IMR-90 (cell line): ENCODE measurements at regions not wholly inside any gene's neighbourhood (a gene's known extent, or its start where the extent isn't known, plus 50 kb on each side); places are given as distances from the start of the nearest gene placed in this dataset.

Experiments
- ATAC-seq: fragments of 200-7000 bp; cut with Tn5 transposase; 2 replicates; pipeline ENCODE4 v1.9.1; 2020; ENCODE audit warnings: low read depth, mild to moderate bottlenecking, moderate library complexity
- BruUV-seq: library from RNA; stranded (reverse); fragments of 400-500 nt; replicated peaks from 2 replicates; lab custom pipeline; 2021; lab: Mats Ljungman, UMichigan
- CTCF ChIA-PET: fragments of 300-600 bp; formaldehyde crosslinking; extraction: SDS; loops from one replicate; lab custom pipeline; 2021; ENCODE audit warnings: antibody characterized with exemption; lab: Yijun Ruan, JAX
- POLR2A ChIA-PET: fragments of 300-600 bp; sonication (Branson Sonifier 250); formaldehyde crosslinking; loops from one replicate; lab custom pipeline; 2022; ENCODE audit warnings: antibody characterized with exemption; ENCODE audit not compliant: unreplicated experiment; lab: Charles Lee
- DNase-seq: peaks from one replicate; pipeline ENCODE4 v3.0.0; 2013
- H2AFZ ChIP-seq: replicated peaks from 2 replicates; pipeline ENCODE3; 2013; ENCODE audit warnings: low read length, mild to moderate bottlenecking; ENCODE audit not compliant: poor library complexity
- H2AK5ac ChIP-seq: 2 replicates; pipeline ENCODE4 v1.6.1; 2013; ENCODE audit warnings: low read depth, low read length, inconsistent platforms
- H2AK9ac ChIP-seq: replicated peaks from 2 replicates; pipeline ENCODE3; 2013; ENCODE audit warnings: mild to moderate bottlenecking, low read depth, low read length, moderate library complexity; ENCODE audit not compliant: poor library complexity
- H2BK120ac ChIP-seq: 2 replicates; pipeline ENCODE4 v1.6.1; 2013; ENCODE audit warnings: low read depth, low read length, inconsistent platforms
- H2BK15ac ChIP-seq: 3 replicates; pipeline ENCODE4 v1.6.1; 2013; ENCODE audit warnings: low read depth, low read length, inconsistent platforms
- H2BK20ac ChIP-seq: 2 replicates; pipeline ENCODE4 v1.6.1; 2013; ENCODE audit warnings: low read depth, mild to moderate bottlenecking, inconsistent platforms, low read length, moderate library complexity
- H2BK5ac ChIP-seq: 2 replicates; pipeline ENCODE4 v1.6.1; 2013; ENCODE audit warnings: mild to moderate bottlenecking, low read depth, low read length, inconsistent platforms; ENCODE audit not compliant: poor library complexity, severe bottlenecking
- H3K14ac ChIP-seq: replicated peaks from 2 replicates; pipeline ENCODE4 v1.6.1; 2013; ENCODE audit warnings: low read depth, low read length, inconsistent platforms
- H3K18ac ChIP-seq: 2 replicates; pipeline ENCODE4 v1.6.1; 2013; ENCODE audit warnings: low read depth, low read length, control low read depth
- H3K23ac ChIP-seq: 2 replicates; pipeline ENCODE4 v1.6.1; 2013; ENCODE audit warnings: low read depth, low read length, inconsistent platforms
- H3K27ac ChIP-seq: 2 replicates; pipeline ENCODE4 v1.5.1; 2013; ENCODE audit warnings: mild to moderate bottlenecking, control low read depth, low read length; ENCODE audit not compliant: insufficient read depth
- H3K27me3 ChIP-seq: 2 replicates; pipeline ENCODE4 v1.6.1; 2013; ENCODE audit warnings: low read length; ENCODE audit not compliant: control insufficient read depth, insufficient read depth
- H3K36me3 ChIP-seq: 2 replicates; pipeline ENCODE4 v1.6.1; 2013; ENCODE audit warnings: low read length, mixed read lengths; ENCODE audit not compliant: control insufficient read depth, insufficient read depth
- H3K4ac ChIP-seq: 2 replicates; pipeline ENCODE4 v1.6.1; 2013; ENCODE audit warnings: low read depth, low read length, inconsistent platforms
- H3K4me1 ChIP-seq: 2 replicates; pipeline ENCODE4 v1.6.1; 2013; ENCODE audit warnings: low read length, mixed read lengths; ENCODE audit not compliant: control insufficient read depth, insufficient read depth
- H3K4me2 ChIP-seq: 2 replicates; pipeline ENCODE4 v1.6.1; 2013; ENCODE audit warnings: low read depth, mild to moderate bottlenecking, control low read depth, low read length, moderate library complexity
- H3K4me3 ChIP-seq: 2 replicates; pipeline ENCODE4 v1.5.1; 2013; ENCODE audit warnings: low read depth, mild to moderate bottlenecking, control low read depth, low read length, moderate library complexity; ENCODE audit not compliant: insufficient read depth
- H3K56ac ChIP-seq: 2 replicates; pipeline ENCODE4 v1.6.1; 2013; ENCODE audit warnings: low read length, inconsistent platforms; ENCODE audit not compliant: insufficient read depth; ENCODE audit errors: extremely low read depth
- H3K79me1 ChIP-seq, 2 experiments: 2 replicates each; pipeline ENCODE4 v1.6.1; 2013; ENCODE audit warnings: low read length in 2 of 2, inconsistent platforms in 1 of 2, low read depth in 1 of 2
- H3K9ac ChIP-seq: 2 replicates; pipeline ENCODE4 v1.6.1; 2013; ENCODE audit warnings: low read depth, low read length, control low read depth
- H3K9me1 ChIP-seq: 2 replicates; pipeline ENCODE4 v1.6.1; 2013; ENCODE audit warnings: low read length, inconsistent platforms; ENCODE audit not compliant: insufficient read depth
- H3K9me3 ChIP-seq: 2 replicates; pipeline ENCODE4 v1.6.1; 2013; ENCODE audit warnings: low read length; ENCODE audit not compliant: control insufficient read depth, insufficient read depth
- H4K20me1 ChIP-seq: 2 replicates; pipeline ENCODE4 v1.6.1; 2013; ENCODE audit warnings: low read length, inconsistent platforms; ENCODE audit not compliant: insufficient read depth
- H4K5ac ChIP-seq: 2 replicates; pipeline ENCODE4 v1.6.1; 2013; ENCODE audit warnings: mild to moderate bottlenecking, low read depth, low read length, control low read depth
- H4K8ac ChIP-seq, 2 experiments: 2 replicates each; pipeline ENCODE4 v1.6.1; 2013; ENCODE audit warnings: low read depth in 2 of 2, low read length in 2 of 2, control low read depth in 1 of 2, inconsistent platforms in 1 of 2
- H4K91ac ChIP-seq: 2 replicates; pipeline ENCODE4 v1.6.1; 2013; ENCODE audit warnings: low read depth, low read length, inconsistent platforms; ENCODE audit not compliant: insufficient read depth
- WGBS, 2 experiments: methylation state at CpG; one replicate each; pipeline versions ENCODE4 v1.1.5 to v1.1.7; 2013; ENCODE audit warnings: missing lambda C conversion rate in 2 of 2; ENCODE audit not compliant: insufficient read length in 1 of 2; ENCODE audit errors: extremely low coverage in 2 of 2; 5-methylcytosine and 5-hydroxymethylcytosine counted together
- dilution Hi-C: fragments of 300-500 bp; cut with HindIII; formaldehyde crosslinking; loops from one replicate; pipeline ENCODE4 v1.14.3; 2018; ENCODE audit warnings: low sequenced_read_pairs; ENCODE audit not compliant: unreplicated experiment
- in situ Hi-C: fragments of 300-500 bp; cut with MboI; formaldehyde crosslinking; loops from 3 replicates; pipeline ENCODE4 v1.14.3; 2019; ENCODE audit warnings: low sequenced_read_pairs, inconsistent platforms, mixed read lengths
- intact Hi-C: fragments of 100-400 bp; cut with micrococcal nuclease; formaldehyde crosslinking; loops from 2 replicates; pipeline ENCODE4 v1.10.0; 2022
- TF ChIP-seq, protein P1 (sequence below): fragments of 150-350 bp; IDR thresholded peaks from 2 replicates; pipeline ENCODE4 v1.6.1; 2017; ENCODE audit warnings: mild to moderate bottlenecking, antibody characterized with exemption, low read length, low read depth

- Histone ChIP-seq H2AK5ac (no peak overlapping the region), H4K8ac (no peak overlapping the region), H3K4me1 (no peaks in the 10 kb centered on the region), H3K27ac (no peak overlapping the region), H3K14ac (no peak overlapping the region), H2AK9ac (no peak overlapping the region), H4K20me1 (no peaks in the 10 kb centered on the region), H2BK20ac (no peak overlapping the region), H3K9ac (no peak overlapping the region), H2AFZ (no peak overlapping the region), H3K56ac (no peak overlapping the region), H3K9me3 (peaks cover 2% of the 10 kb centered on the region; the same call in 1 of the 2 replicates), H3K4me2 (no peak overlapping the region), H2BK5ac (no peak overlapping the region), H3K9me1 (no peaks in the 10 kb centered on the region), H3K4ac (no peak overlapping the region), H3K27me3 (no peaks in the 10 kb centered on the region), H4K91ac (no peak overlapping the region), H3K36me3 (no peaks in the 10 kb centered on the region), H3K18ac (no peak overlapping the region), H4K5ac (no peak overlapping the region), H2BK120ac (no peak overlapping the region), H3K79me1 (no peaks in the 10 kb centered on the region), H3K23ac (no peak overlapping the region), H3K4me3 (no peak overlapping the region), H2BK15ac (no peak overlapping the region)
- WGBS, 2 experiments: no CpG with 5 or more reads among the region's 2 CpGs
- in situ Hi-C loops (no loop called here), intact Hi-C loops (no loop called here), dilution Hi-C loops (no loop called here)
- BruUV-seq: no TSS peak
- TF ChIP-seq, protein P1, sequence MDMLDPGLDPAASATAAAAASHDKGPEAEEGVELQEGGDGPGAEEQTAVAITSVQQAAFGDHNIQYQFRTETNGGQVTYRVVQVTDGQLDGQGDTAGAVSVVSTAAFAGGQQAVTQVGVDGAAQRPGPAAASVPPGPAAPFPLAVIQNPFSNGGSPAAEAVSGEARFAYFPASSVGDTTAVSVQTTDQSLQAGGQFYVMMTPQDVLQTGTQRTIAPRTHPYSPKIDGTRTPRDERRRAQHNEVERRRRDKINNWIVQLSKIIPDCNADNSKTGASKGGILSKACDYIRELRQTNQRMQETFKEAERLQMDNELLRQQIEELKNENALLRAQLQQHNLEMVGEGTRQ: no peak
- DNase-seq (no peak), ATAC-seq (no peak)
- ChIA-PET POLR2A (no interaction called here), CTCF (no interaction called here)
These were observed 626.5 kb upstream of the GALNTL6 start for GRCh38 chr4:171186700-171187099.
